Esophagus muscularis mucosa (tissue), 4 donors: ENCODE measurements at regions not wholly inside any gene's neighbourhood (a gene's known extent, or its start where the extent isn't known, plus 50 kb on each side); places are given as distances from the start of the nearest gene placed in this dataset.

ENCODE experiments used
- DNase-seq: peaks from one replicate; pipeline ENCODE4 v3.0.0-alpha.2; 2017; ENCODE audit errors: extremely low spot score
- H3K27ac ChIP-seq, 4 donors: fragments of 200-600 bp; sonication (generic); replicated peaks in 1 of 4; 1 replicate in 3 of 4; 2 replicates in 1 of 4; pipeline ENCODE4 v1.5.1; 2016 to 2019; ENCODE audit warnings: mild to moderate bottlenecking in 1 of 4
- H3K27me3 ChIP-seq, 4 donors: fragments of 200-600 bp; sonication (generic); one replicate each; pipeline versions ENCODE4 v1.5.1 to v1.6.0; 2016 to 2019
- H3K36me3 ChIP-seq, 4 donors: fragments of 200-600 bp; sonication (generic); one replicate each; pipeline ENCODE4 v1.5.1; 2016 to 2019
- H3K4me1 ChIP-seq, 4 donors: fragments of 200-600 bp; sonication (generic); one replicate each; pipeline ENCODE4 v1.5.1; 2016 to 2019
- H3K4me3 ChIP-seq, 4 donors: fragments of 200-600 bp; sonication (generic); 1 replicate in 2 of 4; 2 replicates in 2 of 4; pipeline ENCODE4 v1.5.1; 2016 to 2019; ENCODE audit warnings: mild to moderate bottlenecking in 4 of 4, moderate library complexity in 1 of 4
- H3K9me3 ChIP-seq, 4 donors: fragments of 200-600 bp; sonication (generic); 1 replicate in 3 of 4; 2 replicates in 1 of 4; pipeline ENCODE4 v1.5.1; 2016 to 2019
- CTCF ChIP-seq, 3 experiments: fragments of 200-600 bp in 2 of 3; fragments of 450-650 bp in 1 of 3; sonication (generic) in 2 of 3; IDR thresholded peaks; one replicate each; pipeline ENCODE4 v1.5.1; 2017 to 2019; ENCODE audit warnings: antibody characterized with exemption in 3 of 3, mild to moderate bottlenecking in 2 of 3, moderate library complexity in 1 of 3
- EP300 ChIP-seq: sonication (generic); formaldehyde crosslinking; IDR thresholded peaks from one replicate; pipeline ENCODE4 v1.6.1; 2017; ENCODE audit warnings: antibody characterized with exemption
- POLR2A ChIP-seq: fragments of 450-650 bp; IDR thresholded peaks from one replicate; pipeline ENCODE4 v1.6.1; 2017; ENCODE audit warnings: antibody characterized with exemption, moderate library complexity, mild to moderate bottlenecking, low read depth
- POLR2AphosphoS5 ChIP-seq, 2 donors: sonication (generic); formaldehyde crosslinking; IDR thresholded peaks; one replicate each; pipeline ENCODE4 v1.6.1; 2017; ENCODE audit warnings: antibody characterized with exemption in 2 of 2
- WGBS: methylation state at CpG from one replicate; pipeline ENCODE4 v1.1.5; 2018; 5-methylcytosine and 5-hydroxymethylcytosine counted together
- intact Hi-C: fragments of 100-400 bp; cut with DNase I; formaldehyde crosslinking; loops from one replicate; pipeline ENCODE4 v1.15.1; 2023

- DNase-seq, result no peak
- 56% methylated on average over 1 of the region's 1 CpG for WGBS
- H3K27me3 ChIP-seq, result no peaks in the 10 kb centered on the region
- no peaks in the 10 kb centered on the region for H3K36me3 ChIP-seq
- no peak overlapping the region for H3K27ac ChIP-seq
- no peak overlapping the region for H3K4me3 ChIP-seq
- intact Hi-C loops, result no loop called here
- H3K9me3 ChIP-seq, result no peaks in the 10 kb centered on the region
- H3K4me1 ChIP-seq, result no peaks in the 10 kb centered on the region
- TF ChIP-seq CTCF (IDR thresholded peaks at IDR 0.05), result no peak
These were observed 150.1 kb upstream of the SOX5 start for GRCh38 chr12:24099576-24099975.

GRCh38 chr12:24095245-24095644 lies 145.8 kb upstream of the SOX5 start:
- H3K36me3 ChIP-seq, result no peaks in the 10 kb centered on the region
- DNase-seq, result no peak
- H3K4me3 ChIP-seq, result no peak overlapping the region
- 92% methylated on average over 1 of the region's 1 CpG for WGBS
- no peak for TF ChIP-seq CTCF (IDR thresholded peaks at IDR 0.05)
- TF ChIP-seq POLR2A, result no peak
- intact Hi-C loops, result no loop called here
- no peaks in the 10 kb centered on the region for H3K27me3 ChIP-seq
- H3K27ac ChIP-seq, result no peak overlapping the region
- no peaks in the 10 kb centered on the region for H3K9me3 ChIP-seq
- H3K4me1 ChIP-seq, result no peaks in the 10 kb centered on the region

- no peak for DNase-seq
- no peak overlapping the region for H3K4me3 ChIP-seq
- WGBS, result 90% methylated on average over 2 of the region's 2 CpGs
- H3K27ac ChIP-seq, result no peak overlapping the region
- intact Hi-C loops, result no loop called here
- H3K27me3 ChIP-seq, result no peaks in the 10 kb centered on the region
- TF ChIP-seq CTCF (IDR thresholded peaks at IDR 0.05) (no peak), POLR2AphosphoS5 (IDR thresholded peaks at IDR 0.05) (no peak), EP300 (no peak), POLR2A (no peak)
- H3K9me3 ChIP-seq, result no peaks in the 10 kb centered on the region
- no peaks in the 10 kb centered on the region for H3K36me3 ChIP-seq
- H3K4me1 ChIP-seq, result no peaks in the 10 kb centered on the region
These were observed 140.0 kb upstream of the SOX5 start for GRCh38 chr12:24089510-24089890.

- H3K27ac ChIP-seq, result no peak overlapping the region
- WGBS, result 93% methylated on average over 5 of the region's 5 CpGs
- intact Hi-C loops, result no loop called here
- H3K36me3 ChIP-seq, result no peaks in the 10 kb centered on the region
- no peak for DNase-seq
- H3K4me3 ChIP-seq, result no peak overlapping the region
- no peaks in the 10 kb centered on the region for H3K27me3 ChIP-seq
- H3K4me1 ChIP-seq, result no peaks in the 10 kb centered on the region
- TF ChIP-seq POLR2AphosphoS5 (IDR thresholded peaks at IDR 0.05), result no peak
- no peak for TF ChIP-seq CTCF (IDR thresholded peaks at IDR 0.05)
- H3K9me3 ChIP-seq, result no peaks in the 10 kb centered on the region
These were observed 139.5 kb upstream of the SOX5 start for GRCh38 chr12:24088751-24089509.

- no peaks in the 10 kb centered on the region for H3K27me3 ChIP-seq
- no peak for TF ChIP-seq POLR2AphosphoS5 (IDR thresholded peaks at IDR 0.05)
- no peaks in the 10 kb centered on the region for H3K4me1 ChIP-seq
- WGBS, result 56% methylated on average over 4 of the region's 4 CpGs
- intact Hi-C loops, result no loop called here
- no peak overlapping the region for H3K4me3 ChIP-seq
- no peaks in the 10 kb centered on the region for H3K9me3 ChIP-seq
- no peak overlapping the region for H3K27ac ChIP-seq
- no peaks in the 10 kb centered on the region for H3K36me3 ChIP-seq
- no peak for DNase-seq
These were observed 137.8 kb upstream of the SOX5 start for GRCh38 chr12:24087294-24087693.
